ENCODE measurements at regions not wholly inside any gene's neighbourhood (a gene's known extent, or its start where the extent isn't known, plus 50 kb on each side); places are given as distances from the start of the nearest gene placed in this dataset.
"Not testable (repeated sequence)": the region's sequence is repeated elsewhere in the genome, so short reads cannot be mapped to it uniquely, and the experiment has no call there.

GRCh38 chr16:52725461-52725860 is 178.5 kb upstream of the TOX3 start:
- no peak for DNase-seq

DNA sequence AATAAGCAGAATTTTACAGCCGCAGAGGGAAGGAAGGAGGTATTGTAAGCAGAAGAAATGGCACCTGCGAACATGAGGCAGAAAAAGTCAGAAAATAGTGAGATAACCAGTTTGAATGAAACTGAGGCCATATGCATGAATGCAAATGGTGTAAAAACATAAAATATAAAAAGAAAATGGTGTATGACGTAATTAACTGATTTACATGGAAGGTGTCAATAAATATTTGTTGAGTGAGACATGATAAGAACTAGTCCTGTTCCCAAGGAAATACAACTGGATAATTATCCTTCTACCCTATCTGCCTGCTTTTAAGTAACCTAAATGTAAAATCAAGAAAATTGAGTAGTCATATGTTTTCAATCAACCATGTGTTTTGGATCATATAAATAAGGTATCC is 178.1 kb upstream of the TOX3 start:
- DNase-seq: no peak

- DNase-seq: no peak
Measured at GRCh38 chr16:52721331-52721730, 174.4 kb upstream of the TOX3 start.

DNA sequence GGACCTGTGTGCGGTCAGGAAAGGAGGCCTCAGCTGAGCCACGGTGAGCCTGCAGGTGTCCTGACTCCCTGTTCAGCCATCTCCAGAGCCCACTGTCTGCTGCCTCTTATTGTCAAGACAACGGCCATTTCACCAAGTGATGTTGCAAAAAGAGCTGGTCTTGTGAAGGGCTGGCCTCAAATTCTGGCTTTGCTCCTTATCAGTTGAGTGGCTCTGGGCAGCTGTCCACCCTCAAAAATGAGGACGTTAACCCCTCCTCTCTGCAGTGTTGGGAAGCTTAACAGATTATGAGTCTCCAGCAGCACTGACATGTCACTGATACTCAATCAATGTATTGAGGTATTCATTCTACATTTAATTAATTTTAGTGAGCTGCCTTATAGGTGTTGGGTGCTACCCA is 171.1 kb upstream of the TOX3 start:
- no peak for DNase-seq

DNA sequence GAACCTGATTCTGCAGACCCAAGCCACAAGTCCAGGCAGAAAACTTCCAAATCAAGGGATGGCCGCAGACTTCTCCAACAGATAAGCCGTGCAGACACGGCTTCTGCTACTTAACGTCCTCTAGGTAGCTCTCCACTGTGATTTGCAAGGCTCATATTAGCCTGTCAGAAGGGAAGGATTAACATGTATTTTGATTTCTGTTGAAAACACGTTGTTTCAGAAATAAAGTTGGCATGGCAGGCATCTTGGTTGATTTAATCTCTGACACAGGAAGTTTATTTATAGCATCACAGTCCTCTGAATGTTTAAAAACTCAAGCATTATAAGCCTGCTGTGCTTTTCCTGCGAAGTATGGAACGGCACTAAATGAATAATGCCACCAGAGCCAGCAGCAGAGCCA is 166.8 kb upstream of the TOX3 start:
- no peak for DNase-seq

DNA sequence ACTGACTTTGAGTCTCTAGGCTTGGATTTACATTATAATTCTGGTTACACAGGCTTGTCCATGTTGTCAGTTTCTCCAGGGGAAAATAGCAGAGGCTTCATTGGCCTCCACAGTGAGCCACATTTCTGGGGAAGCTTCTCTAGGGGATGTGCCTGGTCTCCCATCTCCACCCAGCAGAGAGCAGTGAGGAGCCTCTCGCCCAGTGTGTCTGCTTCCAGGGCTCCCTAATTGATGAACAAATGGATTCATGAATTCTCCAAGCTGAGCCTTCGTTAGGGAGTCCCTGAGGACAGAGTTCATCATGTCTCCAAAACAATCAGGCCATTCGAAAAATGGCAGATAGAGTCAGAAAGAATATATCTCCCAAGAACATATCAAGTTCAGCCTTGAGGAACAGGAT is 162.4 kb upstream of the TOX3 start:
- DNase-seq: peak in 1 of 2 experiments; percentile 14

- DNase-seq: no peak
Measured at GRCh38 chr16:52708476-52708875, 161.5 kb upstream of the TOX3 start.

DNA sequence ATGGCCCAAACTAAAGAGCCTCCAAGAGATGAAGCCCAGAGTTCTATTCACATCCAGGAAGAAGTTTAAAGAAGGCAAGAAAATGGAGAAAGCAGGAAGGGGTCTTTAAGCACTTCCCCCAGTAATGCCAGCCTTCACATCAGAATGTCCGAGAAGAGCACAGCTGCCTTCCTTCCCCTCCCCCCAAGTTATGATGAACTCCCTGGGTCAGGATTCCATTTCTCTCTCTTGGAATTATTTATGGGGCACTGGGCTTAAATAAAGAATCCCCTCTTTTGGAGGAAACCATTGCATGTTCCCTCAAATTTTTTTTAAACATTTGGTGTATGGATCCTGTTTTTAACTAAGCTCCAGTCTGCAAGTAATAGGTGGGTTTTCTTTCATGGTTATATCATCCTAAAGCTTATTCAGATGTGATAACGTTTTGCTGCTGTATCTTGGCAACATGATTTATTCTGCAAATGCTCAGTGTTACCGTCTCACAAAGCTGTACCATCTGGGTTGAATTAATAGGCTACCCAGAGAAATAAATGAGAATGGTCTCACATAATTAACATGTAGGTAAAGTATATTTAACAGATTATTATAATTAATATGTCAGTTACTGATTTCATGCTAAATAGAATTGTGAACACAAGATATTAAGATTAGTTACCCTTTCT is 160.9 kb upstream of the TOX3 start:
- DNase-seq: no peak

DNA sequence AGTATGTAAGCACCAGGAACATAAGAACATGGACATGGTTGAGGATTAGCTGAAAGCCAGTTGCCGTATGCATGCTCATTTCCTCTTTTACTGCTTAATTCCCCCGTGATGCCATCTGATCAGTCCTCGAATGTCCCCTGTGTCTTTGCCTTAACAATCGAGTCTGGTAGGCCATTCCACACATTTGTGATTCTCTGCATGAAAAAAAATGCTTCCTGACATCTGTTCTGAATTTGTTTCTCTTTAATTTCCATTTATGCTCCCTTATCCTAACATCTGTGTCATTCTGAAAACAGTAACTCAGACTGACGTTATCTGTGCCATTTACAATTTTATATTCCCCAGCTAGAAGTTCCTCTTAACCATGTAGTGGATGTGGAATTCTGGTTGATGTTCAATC is 158.2 kb upstream of the TOX3 start:
- DNase-seq: no peak

DNA sequence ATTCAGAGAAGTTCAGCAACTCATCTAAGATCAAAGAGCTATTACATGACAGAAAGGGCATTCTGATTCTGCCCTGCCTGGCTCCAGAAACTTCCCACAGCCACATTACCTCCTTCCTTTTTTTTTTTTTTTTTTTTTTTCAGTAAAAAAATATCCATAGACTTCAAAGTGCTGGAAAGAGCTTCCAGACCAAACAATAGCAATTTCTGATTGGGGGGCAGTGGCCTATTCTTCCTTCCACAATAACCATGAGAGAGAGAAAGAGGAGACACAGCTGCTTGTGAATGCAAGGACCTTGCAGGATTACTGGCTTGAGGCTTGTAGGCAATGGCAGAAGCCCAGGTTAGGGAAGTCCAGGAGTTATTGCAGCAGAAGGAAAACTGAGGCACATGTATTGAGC is 151.0 kb upstream of the TOX3 start:
- no peak for DNase-seq

DNA sequence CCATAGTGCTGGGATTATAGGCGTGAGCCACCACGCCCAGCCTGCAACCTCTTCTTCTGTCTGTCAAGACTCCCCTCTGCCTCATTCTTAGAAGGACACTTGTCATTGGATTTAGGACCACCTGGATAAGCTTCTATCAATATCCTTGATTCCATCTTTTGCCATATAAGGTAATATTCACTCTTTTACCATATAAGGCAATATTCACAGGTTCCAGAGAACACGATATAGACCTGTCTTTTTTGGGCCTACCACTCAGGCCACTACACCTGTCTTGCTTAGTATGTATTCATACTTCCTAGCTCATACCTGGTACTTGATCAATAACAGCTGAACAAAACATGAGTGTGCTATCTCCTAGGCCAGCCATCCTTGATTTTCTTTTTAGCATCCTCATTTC is 149.2 kb upstream of the TOX3 start:
- no peak for DNase-seq

DNA sequence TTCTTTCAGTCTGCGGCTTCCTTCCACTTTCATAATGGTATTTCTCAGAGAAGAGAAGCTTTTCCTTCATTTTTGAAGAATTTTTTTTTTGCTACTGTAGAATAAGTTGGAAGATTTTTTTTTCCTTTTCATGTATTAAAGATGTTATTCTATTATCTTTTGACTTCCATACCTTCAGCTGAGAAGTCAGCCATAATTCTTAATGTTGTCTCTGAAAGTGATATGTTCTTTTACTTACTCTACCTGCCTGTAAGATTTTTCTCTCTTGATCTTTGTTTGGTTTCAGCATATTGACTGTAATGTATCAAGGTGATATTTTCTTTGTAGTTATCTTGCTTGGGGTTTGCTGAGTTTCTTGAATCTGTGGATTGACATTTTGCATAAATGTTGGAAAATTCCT is 143.5 kb upstream of the TOX3 start:
- no peak for DNase-seq

GRCh38 chr16:52680993-52681392 is 134.1 kb upstream of the TOX3 start:
- no peak for DNase-seq

DNA sequence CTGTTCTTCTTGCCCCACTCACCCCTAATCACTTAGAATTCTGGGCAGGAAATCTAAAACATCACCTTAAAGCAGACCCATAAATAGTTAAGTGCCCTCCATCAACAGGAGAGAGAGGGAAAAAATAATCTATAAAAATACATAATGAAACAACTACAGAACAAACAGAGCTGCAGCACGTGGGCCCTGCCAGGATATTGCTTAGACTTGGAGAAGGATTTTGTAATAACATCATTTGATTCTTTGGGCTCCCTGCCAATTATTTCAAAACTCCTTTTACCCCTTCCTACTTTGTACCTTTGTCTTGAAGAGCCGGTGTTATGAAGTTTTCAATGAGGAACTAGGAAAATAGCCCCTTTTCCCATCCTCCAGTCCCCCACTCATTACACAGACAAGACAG is 130.6 kb upstream of the TOX3 start:
- no peak for DNase-seq

- DNase-seq: no peak
Measured at GRCh38 chr16:52676959-52677358, 130.0 kb upstream of the TOX3 start.

DNA sequence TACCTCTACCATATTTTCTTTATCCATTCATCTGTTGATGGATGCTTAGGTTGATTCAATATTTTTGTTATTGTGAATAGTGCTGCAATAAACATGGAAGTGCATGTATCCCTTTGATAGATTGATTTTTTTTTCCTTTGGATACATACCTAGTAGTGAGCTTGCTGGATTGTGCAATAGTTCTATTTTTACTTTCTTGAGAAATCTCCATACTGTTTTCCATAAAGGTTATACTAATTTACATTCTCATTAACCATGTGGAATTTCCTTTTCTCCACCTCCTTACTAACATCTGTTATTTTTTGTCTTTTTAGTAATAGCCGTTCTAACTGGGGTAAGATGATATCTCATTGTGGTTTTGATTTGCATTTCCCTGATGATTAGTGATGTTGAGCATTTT is 124.6 kb upstream of the TOX3 start:
- DNase-seq: peak; percentile 31 to 46

- no peak for DNase-seq
Measured at GRCh38 chr16:52657924-52658323, 111.0 kb upstream of the TOX3 start.

- not testable (repeated sequence) for DNase-seq
Measured at GRCh38 chr16:52655916-52656315, 109.0 kb upstream of the TOX3 start.

DNA sequence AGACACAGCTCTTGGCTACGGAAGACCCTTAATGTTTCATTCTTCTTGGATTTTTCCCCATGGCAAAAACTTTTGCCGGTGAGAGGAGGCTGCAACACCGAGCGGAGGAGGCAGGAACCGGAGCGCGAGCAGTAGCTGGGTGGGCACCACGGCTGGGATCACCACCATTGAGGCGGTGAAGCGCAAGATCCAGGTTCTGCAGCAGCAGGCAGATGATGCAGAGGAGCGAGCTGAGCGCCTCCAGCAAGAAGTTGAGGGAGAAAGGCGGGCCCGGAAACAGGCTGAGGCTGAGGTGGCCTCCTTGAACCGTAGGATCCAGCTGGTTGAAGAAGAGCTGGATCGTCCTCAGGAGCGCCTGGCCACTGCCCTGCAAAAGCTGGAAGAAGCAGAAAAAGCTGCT is 108.2 kb upstream of the TOX3 start:
- DNase-seq: not testable (repeated sequence)

DNA sequence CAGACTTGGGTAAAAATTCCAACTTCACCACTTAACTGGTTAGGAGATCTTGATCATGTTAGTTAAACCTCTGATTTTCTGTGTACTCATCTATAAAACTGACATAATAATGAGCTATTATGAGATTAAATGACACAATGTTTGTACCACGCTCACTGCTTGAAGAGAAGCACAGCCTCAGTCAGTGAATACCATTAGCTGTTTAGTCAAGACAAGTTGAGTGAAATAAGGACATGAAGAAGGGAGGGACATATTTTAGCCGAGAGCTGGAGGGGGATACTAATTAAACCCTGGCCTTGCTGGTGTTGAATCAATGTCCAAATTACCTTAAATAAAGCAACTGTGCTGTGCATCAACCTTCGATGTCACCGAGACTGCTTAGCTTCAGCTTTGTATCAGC is 105.1 kb upstream of the TOX3 start:
- DNase-seq: no peak

GRCh38 chr16:52650789-52651188 is 103.8 kb upstream of the TOX3 start:
- DNase-seq: no peak

- no peak for DNase-seq
Measured at GRCh38 chr16:52650318-52650717, 103.4 kb upstream of the TOX3 start.

- DNase-seq: no peak
Measured at GRCh38 chr16:52649870-52650269, 102.9 kb upstream of the TOX3 start.

- DNase-seq: peak in 1 of 2 experiments; percentile 0
Measured at GRCh38 chr16:52647588-52647987, 100.6 kb upstream of the TOX3 start.

DNA sequence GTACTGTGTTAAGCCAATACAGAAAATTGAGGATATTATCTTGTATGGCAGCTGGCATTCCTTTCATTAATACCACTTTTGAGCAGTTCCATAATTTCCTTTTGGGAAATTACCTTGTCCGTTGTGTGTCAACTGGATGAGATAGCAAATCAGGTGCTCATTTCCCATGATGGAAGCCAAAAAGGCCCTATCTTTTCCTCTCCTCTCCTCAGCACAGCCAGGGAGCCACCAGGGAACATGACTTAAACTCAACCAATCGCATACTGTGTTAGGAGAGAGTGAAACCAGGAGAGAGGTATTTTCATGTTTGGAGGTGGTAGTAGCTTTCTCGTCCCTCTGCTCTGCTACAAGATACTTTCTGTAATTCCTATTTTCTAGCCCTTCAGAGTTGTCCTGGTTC is 96.1 kb upstream of the TOX3 start:
- no peak for DNase-seq

DNA sequence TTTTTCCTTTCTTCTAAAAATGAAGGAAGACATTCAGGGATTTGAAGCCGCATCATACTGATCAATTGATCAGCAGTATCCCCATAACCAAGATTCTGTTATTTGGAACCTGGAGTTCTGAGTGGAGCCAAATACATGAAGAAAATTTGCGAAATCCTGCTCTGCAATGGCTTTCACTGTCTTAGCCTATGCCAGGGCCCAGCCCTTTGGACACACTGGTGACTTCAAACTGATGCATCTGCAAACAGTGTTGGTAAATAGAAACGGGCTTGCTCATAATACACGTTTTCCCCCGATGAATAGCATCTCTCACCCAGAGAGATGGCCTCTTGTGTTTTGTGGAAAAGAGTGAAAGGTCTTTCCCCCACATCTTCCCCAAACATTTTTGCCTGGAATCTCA is 87.6 kb upstream of the TOX3 start:
- no peak for DNase-seq
